Forelimb muscle (tissue), 1 donor: ENCODE measurements at regions not wholly inside any gene's neighbourhood (a gene's known extent, or its start where the extent isn't known, plus 50 kb on each side); places are given as distances from the start of the nearest gene placed in this dataset.
A peak's percentile ranks its signal among the peaks of the same experiment; 100 is the strongest.

Experiments
- DNase-seq: peaks from one replicate; pipeline ENCODE4 v3.0.0-alpha.2; 2013; ENCODE audit warnings: low read depth

DNA sequence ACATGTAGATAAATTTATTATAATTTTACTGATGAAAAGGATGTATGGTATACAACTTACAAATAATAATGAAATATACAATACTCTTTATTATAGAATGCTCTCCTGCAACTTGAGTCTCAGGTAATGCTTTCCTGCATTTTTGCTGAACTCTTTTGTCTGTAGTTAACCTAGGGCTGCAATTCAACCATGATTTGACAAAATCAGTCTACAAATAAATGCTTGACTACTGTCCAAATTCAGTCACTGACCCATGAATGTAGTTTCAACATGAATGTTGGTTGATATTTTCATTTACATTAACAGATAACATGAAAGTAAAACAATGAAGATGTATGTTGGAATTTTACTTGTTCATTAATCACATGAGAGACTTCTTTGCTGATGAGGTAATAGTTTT lies 320.9 kb downstream of the ZSWIM6 start:
- no peak for DNase-seq

DNA sequence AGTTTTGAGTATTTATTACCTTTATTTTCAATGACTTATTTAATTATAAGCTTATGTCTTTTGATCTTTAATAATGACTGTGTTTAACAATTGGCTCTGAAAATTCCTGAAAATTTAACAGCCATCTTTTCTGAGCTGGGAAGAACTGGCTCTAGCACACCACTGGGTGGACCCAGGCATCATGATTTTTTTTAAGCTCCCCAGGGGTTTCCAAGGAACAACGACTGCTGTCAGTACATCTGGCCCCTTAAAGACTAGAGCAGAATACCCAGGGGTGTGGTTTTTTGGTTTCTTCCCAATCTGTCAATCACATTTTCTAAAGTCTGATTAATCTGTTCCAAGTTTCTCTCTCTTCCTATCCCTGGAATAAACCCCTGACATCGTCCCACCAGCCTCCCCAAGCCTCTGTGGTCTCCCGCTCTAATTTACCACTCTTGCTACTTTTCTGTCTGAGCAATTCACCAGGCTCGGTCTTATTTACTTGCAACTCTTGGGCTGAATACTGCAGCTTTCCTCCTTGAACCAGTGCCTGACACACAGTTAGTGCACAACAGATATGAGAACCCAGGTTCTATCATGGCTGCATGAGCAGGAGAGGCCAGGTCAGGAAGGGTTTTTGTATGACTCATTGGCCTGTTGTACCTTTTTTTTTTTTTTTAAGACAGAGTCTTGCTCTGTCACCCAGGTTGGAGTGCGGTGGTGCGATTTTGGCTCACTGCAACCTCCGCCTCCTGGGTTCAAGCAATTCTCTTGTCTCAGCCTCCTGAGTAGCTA lies 321.9 kb downstream of the ZSWIM6 start:
- DNase-seq, result no peak

DNA sequence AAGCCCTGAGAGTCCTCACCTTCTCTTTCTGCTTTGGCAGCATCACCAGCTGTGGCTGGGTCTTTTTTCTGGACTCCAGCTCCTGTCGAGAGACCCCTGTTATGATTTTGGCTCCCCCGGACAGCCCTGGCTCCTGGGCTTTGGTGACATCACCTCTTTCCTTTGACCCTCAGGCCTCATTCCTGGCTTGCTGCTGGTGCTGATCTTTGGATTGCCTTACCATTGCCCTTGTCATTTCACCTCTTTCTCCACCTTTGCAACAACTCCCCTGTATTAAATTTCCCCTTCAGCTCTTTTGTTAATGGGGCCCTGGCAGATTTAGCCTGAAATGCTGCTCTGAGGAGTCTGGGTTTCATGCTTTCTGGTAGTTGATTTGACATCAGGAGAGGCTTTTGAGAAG lies 322.8 kb downstream of the ZSWIM6 start:
- no peak for DNase-seq

DNA sequence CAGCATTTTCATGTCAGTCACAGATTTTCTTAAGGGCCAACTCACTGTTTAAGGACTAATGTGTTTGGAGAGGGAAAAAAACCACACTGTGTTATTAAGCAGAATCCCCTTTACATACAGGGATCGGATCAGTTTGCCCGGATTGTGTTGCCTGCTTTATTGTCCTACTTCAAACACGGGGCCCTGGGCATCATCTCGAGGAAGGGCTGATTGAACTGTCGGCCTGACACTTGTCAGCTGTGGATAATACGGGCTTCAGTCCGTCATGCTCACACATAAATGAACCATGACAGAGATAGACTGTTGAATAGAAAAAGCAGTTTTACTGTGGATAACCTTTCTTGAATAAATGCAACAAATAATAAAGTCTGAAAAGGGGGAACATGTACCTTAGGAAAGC lies 325.0 kb downstream of the ZSWIM6 start:
- no peak for DNase-seq

DNA sequence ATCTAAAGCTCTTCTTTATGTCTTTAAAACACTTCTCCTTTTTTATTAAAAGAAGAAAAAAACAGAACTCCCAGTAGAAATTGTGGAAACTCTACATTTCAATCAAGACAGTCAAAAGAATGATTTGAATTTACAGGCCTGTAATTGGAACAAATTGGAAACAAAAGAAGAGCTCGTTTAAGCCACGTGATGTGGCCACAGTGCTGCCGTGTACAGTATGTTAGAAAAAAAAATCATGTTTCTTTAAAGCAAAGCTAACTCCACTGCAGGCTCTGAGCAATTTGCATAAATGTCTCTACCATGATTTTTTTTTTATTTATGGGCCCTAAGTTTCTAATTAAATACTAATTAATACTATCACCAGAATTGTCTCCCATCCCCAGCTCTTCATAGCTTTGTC lies 325.6 kb downstream of the ZSWIM6 start:
- no peak for DNase-seq

DNA sequence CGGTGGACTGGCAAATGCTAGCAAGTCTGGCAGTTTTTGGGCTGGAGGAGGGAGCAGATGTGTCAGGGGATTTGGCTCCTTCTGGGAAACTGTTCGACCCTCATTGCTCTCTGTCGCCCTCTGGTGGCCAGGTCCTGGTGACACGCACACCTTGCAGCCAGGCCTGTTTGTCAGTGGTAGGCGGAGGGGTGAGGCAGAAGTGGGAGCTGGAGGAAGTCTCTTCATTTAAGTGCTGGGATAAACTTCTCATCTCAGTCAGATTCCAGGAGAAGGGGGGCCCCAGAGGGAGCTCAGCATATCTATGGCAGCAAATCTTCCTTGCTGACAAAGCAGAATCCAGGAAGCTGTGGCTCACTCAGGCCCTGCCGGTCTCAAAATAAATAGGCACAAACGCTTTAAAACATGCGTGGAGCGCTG lies 326.5 kb downstream of the ZSWIM6 start:
- peak; percentile 8 for DNase-seq

DNA sequence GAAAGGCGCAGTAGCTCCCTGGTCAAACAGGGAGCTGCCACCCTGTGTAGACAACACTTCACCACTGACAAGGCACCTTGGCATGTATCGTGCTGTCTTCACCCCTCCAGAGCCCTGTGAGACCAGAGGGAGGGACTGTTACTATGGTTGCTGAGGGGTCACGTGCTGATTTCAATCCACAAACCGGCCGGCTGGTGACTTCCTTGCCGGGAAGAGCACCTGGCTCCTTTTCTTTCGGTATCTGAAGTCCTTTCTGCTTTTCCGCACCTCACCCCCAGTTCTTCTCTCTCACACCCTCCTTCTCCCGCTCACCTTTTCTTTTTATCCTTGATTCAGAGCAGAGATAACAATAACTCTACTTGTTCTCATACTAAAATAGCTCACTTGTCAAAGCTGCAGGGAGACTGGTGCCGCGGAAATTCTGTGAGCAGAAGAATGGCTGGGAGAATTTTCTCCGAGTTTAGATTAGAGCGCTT lies 327.2 kb downstream of the ZSWIM6 start:
- DNase-seq, result no peak

DNA sequence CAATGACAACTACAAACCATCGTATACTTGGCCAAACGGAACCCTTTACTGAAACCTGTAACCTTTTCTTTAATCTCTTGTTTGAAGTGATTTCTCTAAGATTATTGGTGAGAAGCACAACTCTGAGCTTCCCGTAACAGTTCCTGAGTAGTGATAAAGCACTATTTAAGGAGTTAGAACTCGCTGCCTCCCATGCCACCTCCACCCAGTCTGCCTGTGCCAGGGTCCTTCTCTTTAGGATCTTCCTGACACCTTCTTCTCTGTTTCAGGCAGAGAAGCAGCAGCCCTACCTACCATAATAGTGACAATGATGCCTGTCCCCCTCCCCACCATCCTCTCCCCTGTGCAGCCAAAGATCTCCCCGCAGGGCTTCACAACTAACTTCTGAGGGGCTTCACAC lies 330.6 kb downstream of the ZSWIM6 start:
- DNase-seq, result no peak

DNA sequence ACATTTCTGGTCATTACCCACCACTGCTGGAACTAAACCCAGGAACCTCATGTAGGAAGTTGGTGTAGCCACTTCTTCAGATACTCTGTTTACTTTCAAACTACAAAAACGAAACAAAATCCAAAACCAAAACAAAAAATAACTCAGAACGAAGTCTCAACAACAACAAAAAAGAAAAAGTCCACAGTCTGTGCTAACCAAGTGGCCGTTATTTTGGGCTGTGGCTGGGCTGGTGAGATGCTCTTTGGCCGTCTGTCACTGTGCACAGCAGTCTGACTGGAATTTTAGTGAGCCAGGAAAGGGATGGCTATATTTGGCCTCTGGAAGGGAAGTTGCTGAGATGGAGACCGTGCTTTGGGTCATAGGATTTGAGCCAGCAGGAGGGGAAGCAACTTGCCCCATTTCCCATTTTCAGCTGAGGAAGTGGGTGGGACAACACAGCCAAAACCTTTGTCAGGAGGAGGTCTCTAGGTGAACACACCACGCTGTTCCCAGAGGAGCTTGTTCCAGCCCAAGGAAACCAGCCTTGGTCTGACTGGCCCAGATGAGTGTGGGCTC lies 334.1 kb downstream of the ZSWIM6 start:
- DNase-seq, result no peak

DNA sequence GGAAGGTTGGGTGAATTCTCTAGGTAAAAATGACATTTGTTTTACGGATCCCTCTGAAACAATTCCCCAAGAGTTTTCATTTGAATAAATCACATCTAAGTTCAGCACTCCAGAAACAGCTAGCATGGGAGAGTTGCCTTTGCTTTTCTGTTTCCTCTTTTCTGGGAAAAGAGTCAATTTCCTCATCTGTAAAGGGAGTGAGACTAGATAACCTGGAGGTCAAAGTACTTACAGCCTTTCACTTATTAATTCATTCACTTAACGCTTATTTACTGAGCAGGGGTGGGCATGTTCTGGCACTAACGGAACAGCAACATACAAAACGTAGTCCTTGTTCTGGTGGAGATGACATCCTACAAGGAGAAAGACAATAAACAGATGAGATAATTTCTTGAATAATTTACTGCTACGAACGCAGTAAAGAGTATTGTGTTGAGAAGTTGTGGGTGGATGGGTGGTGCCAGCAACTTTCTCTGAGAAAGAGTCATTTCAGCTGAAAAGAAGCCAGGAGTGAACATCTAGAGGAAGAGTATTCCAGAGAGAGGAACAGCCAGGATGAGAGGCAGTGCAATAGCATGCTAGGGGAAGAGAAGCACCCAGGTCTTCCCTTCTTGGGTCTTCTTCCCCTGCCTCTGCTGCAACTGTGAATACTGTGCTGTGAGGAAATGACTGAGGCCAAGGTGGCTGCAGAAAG lies 335.6 kb downstream of the ZSWIM6 start:
- no peak for DNase-seq

DNA sequence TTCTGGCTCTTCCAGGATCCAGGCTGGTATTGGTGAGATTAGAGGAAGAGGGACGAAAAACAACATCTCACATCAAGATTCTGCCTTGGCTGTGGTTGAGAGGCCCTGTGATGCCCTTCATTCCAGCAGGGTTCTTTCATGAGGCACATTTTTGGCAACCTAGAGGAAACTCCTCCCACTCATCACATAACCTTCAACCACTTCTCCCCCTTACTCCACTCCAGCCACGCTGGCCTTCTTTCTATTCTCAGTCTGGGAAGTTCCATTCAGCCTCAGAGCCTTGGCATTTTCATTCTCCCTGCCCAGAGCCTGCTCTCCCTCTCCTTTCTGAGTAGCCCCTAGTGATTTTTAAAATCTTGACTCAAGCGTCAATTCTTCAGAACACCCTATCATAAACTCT lies 337.5 kb downstream of the ZSWIM6 start:
- no peak for DNase-seq

DNA sequence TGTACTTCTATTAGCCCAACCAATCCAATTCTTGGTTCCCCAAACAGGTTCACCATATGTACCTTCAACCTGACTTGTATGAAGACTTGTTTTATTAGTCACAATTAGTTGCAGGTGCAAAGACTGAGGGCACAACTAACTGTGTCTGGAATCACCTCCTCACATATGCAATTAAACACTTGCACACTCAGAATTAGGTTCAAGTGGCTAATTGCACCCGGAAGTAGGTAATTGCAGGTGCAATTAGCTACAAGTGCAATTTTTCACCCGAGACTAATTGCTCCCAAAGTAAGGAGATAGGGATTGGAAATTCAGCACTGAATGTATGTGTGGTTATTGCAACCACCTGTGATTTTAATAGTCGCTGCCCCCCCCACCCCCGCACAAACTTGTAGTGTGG lies 338.9 kb downstream of the ZSWIM6 start:
- no peak for DNase-seq

DNA sequence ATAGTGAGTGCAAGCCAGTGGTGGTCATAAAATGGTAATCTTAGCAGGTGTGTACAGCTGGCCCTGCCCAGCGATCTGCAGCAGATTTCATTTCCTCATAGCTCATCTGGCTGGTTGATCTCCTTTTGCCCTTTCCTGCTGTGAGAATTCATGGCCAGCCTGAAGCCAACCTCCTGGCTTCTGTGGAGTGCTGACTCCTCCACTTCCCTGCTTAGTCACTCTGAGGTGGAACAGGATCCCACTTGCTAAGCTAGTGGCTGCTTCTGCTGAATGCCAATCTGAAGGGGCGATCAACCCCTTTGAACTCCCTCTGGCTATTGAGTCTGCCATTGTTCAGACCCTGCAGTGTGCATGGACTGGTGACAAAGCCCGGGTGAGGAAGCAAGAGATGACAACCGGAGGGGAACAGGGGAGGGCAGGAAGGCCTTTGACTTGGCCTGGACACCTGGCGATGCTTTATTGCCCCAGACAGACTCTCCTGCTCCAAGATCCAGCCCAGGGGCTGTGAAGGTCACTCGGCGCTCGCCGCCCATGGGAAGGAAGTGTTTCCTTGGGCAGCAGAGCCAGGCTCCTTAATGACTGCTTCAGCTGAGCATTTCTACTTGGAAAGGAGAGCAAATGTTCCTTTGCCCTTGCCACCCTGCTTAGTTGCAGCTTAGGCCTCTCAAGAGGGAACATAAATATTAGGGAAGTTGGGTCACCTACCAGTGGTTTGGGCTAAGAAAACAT lies 341.1 kb downstream of the ZSWIM6 start:
- DNase-seq, result no peak

DNA sequence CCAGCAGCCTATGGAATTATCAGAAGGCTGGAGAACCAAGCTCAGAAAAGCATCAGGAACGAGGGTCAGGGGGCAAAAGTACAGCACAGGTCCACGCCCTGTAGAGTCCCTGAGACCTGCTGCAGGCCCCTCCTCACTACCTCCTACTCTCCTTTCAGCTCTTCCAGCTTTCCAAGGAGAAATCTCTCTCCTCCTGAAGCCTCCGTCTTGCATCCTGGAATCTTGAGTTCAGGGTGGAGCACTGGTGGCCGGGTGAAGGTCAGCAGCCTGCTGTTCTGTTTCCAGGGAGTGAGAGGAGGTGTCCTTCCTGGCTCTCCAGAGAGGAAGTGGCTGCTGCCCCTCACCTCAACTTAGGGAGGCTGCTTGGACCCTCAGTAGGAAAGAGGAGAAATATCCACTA lies 342.3 kb downstream of the ZSWIM6 start:
- no peak for DNase-seq

DNA sequence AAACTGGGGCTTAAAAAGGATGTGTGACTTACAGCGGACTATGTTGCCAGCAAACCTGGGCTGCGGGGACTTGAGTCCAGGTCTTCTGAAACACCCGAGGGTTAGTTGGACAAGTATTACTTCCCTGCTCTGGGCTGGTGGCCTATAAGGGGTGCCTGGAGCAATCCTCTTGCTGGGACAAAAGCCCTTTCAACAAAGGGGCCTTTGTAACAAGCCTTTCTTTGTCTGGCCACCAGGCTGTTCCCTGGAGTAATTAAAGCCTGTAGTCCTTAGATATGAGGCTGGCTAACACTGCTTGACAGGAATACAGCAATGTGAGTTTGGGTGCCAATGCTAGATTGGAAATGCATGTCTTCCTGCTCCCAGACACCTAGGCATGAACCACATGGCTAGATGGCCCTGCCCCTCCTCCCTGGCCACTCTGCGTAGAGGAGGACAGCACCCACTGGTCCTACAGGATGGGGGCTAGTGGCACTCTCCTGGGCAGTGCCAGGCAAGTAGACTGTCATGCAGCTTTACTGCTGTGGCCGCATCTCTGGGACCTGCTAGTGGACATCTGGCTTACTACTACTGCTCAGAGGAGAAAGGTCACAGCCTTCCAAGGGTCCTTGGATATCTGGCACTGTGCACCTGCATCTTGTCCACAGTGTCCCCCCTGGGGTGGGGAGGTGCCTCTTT lies 343.1 kb downstream of the ZSWIM6 start:
- DNase-seq, result no peak

DNA sequence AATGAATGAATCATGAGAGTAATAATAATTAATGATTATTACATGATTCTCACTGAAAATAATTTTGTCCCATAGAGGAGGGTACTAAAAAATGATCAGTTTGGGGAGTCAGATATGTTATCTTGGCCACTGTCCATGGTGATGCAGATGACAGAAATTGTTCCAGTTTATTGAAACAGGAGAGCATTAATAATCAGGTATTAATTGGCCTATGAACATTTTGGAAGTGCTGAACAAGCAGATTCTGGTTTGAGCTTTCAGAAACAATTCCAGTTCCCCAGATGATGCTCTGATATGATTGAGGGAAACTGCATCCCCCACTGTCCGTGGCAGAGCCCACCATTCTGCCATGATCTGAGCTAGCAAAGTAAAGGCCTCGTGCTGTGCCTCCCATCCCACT lies 345.2 kb downstream of the ZSWIM6 start:
- DNase-seq, result no peak

DNA sequence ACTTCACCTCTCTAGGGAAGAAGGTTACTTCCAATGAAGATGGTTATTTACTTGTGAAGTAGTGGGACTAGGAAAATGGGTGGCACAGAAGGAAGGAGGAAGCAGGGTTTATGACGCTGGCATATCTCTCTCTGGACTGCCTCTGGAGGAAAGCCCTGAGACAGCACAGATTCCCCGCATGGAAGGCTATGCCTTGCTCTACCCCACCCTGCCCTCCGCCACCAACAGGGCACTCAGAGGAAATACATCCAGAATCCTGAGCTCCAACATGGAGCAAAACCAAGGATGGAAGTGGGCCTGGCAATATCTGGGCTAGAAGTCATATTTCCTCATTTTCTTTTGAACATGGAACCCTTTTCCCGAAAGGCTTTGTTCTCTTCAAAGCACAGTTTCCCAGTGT lies 346.9 kb downstream of the ZSWIM6 start:
- DNase-seq, result no peak

DNA sequence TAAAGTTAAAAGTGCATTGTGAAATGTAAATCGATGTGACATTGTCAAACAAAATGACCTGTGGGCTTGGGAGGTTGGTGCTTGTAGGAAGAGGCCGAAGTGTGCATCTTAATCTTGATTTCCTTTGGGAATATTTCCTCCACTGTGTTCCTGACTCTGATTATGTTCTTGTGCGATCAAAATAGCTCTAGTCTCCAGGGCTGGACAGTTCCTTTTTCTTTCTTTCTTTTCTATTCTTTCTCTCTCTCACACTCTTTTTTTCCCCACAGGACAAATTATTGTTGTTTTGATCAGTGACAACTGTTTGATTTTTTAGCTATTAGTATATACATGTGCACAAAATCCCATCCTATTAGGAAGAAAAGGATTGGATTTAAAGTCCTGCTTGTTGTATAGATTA lies 347.5 kb downstream of the ZSWIM6 start:
- no peak for DNase-seq

DNA sequence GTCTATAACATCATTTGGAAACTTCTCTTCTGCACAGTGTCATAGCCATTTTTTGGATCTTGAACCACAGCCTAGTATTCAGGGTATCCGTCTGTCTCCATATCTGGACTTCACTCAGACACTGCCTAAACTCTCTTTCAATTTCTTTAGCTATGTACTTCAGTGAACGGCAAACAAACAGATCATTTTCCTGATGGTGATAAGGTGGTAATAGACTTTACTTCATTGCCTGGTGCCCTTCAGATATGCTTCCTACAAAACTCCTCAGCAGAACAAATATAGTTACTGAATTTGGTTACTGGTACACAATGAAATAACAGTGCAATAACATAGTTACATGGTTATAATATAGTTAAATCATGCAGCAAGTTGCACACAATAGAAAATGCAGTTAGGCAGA lies 348.2 kb downstream of the ZSWIM6 start:
- DNase-seq, result no peak

DNA sequence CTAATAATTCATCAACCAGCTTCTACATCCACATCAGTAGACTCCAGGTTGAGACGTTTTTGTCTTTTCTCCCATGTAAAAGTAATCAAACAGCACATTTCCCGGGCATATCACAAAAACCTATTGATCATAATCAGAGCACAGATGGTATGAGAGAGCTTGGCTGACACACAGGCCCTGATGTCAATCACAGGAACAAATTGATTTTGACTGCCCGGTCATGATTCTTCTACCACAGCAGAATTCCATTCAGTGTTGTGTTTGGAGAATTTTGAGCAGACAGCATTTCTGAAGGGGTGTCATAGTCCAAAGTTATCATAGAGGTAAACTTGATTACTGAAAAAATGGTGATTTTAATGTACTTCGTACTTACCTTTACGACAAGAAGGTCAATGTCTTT lies 351.1 kb downstream of the ZSWIM6 start:
- DNase-seq, result no peak

DNA sequence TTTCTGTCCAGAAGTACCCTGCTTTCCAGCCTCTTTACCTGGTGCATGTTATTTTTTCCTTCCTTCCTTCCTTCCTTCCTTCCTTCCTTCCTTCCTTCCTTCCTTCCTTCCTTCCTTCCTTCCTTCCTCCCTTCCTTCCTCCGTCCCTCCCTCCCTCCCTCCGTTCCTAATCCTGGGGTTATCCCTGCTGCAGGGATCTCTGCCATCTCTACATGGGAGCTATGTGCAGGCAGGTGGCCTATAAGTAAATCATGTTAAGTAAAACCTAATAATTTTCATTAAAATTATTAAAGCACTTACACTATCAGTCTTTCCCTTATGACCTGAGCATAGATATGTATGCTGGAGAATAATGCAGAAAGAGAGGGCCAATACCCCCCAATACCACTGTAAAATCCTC lies 351.9 kb downstream of the ZSWIM6 start:
- DNase-seq, result no peak
